Myocyte (in vitro differentiated cells): ENCODE measurements at regions not wholly inside any gene's neighbourhood (a gene's known extent, or its start where the extent isn't known, plus 50 kb on each side); places are given as distances from the start of the nearest gene placed in this dataset.

ENCODE experiments used
- DNase-seq: peaks from one replicate; pipeline ENCODE4 v3.0.0-alpha.2; 2012; ENCODE audit warnings: low read depth

DNA sequence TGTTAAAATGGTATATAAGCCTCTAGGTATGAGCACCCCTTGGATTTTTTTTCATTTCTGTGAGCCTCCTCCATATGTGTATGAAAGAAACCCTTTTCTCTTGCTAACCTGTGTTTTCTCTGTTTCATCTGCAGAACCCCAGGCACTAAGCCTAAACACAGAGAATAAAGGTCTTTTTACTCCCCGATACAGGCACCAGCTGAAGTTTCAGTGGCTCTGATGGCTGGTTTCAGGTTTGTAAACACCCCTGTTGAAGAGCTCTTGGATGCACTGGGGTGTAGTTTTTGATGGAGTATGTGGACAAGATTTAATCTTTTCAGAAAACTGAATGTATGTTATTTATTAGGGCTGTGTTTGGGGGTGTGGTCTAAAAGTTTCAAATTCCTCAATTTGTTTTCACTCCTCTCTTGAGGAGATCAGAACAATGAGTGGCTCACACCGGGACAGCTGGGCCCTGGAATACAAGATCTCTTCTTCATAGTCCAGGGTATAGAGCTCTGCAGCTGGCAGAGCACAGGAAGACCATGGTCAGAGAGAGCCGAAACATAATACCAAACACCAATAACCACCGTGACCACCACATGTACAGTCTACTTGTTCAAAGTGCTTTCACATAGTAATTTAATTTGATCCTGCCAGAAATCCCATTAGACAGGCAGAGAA, 50.2 kb upstream of the VTCN1 start:
- DNase-seq = peak; percentile 85
